Stomach (tissue), 4 donors: ENCODE measurements at regions not wholly inside any gene's neighbourhood (a gene's known extent, or its start where the extent isn't known, plus 50 kb on each side); places are given as distances from the start of the nearest gene placed in this dataset.

Experiments
- CTCF ChIP-seq, 7 experiments: fragments of 450-650 bp in 4 of 7; fragments of 200-600 bp in 3 of 7; sonication (generic) in 3 of 7; IDR thresholded peaks; one replicate each; pipeline ENCODE4 v1.5.1; 2016 to 2019; ENCODE audit warnings: antibody characterized with exemption in 7 of 7, control low read depth in 2 of 7, mild to moderate bottlenecking in 1 of 7
- EP300 ChIP-seq: sonication (generic); formaldehyde crosslinking; IDR thresholded peaks from one replicate; pipeline ENCODE4 v1.6.1; 2017; ENCODE audit warnings: antibody characterized with exemption

GRCh38 chr2:2890246-2890645 is 487.4 kb downstream of the EIPR1 start:
- TF ChIP-seq CTCF (IDR thresholded peaks at IDR 0.05): no peak
- TF ChIP-seq EP300: no peak
